ENCODE measurements at regions not wholly inside any gene's neighbourhood (a gene's known extent, or its start where the extent isn't known, plus 50 kb on each side); places are given as distances from the start of the nearest gene placed in this dataset.

- TF ChIP-seq RAD21 (IDR thresholded peaks at IDR 0.05; ENCODE audit: low read depth) (no peak), NFIC (IDR thresholded peaks at IDR 0.05) (no peak), TEAD4 (IDR thresholded peaks at IDR 0.05) (no peak)
- TF ChIP-seq, protein P1, sequence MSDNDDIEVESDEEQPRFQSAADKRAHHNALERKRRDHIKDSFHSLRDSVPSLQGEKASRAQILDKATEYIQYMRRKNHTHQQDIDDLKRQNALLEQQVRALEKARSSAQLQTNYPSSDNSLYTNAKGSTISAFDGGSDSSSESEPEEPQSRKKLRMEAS (IDR thresholded peaks at IDR 0.05): no peak
These were observed 560.5 kb downstream of the ACTR3B start for GRCh38 chr7:153320005-153320404.
